ENCODE measurements at regions not wholly inside any gene's neighbourhood (a gene's known extent, or its start where the extent isn't known, plus 50 kb on each side); places are given as distances from the start of the nearest gene placed in this dataset.

- Mint-ChIP-seq H3K36me3 (no peaks in the 10 kb centered on the region), H3K4me1 (ENCODE audit: unreplicated experiment) (peaks cover 10% of the 10 kb centered on the region), H3K27ac (no peak overlapping the region), H3K4me3 (no peak overlapping the region), H3K27me3 (no peaks in the 10 kb centered on the region), H3K9me3 (no peaks in the 10 kb centered on the region)
- TF ChIP-seq CTCF (conservative IDR thresholded peaks at IDR 0.05), result no peak
- no peak for DNase-seq (ENCODE audit: extremely low spot score, unreplicated experiment)
Measured at GRCh38 chr11:26072614-26073153, 259.2 kb upstream of the ANO3 start.

GRCh38 chr11:26073646-26074045 lies 258.3 kb upstream of the ANO3 start:
- Mint-ChIP-seq H3K27ac (no peak overlapping the region), H3K27me3 (no peaks in the 10 kb centered on the region), H3K9me3 (no peaks in the 10 kb centered on the region), H3K4me3 (no peak overlapping the region), H3K4me1 (ENCODE audit: unreplicated experiment) (peaks cover 10% of the 10 kb centered on the region), H3K36me3 (no peaks in the 10 kb centered on the region)
- TF ChIP-seq CTCF (conservative IDR thresholded peaks at IDR 0.05), result no peak
- no peak for DNase-seq (ENCODE audit: extremely low spot score, unreplicated experiment)

- TF ChIP-seq CTCF (conservative IDR thresholded peaks at IDR 0.05), result no peak
- peaks cover 5% of the 10 kb centered on the region for H3K4me1 Mint-ChIP-seq (ENCODE audit: unreplicated experiment)
- H3K9me3 Mint-ChIP-seq, result no peaks in the 10 kb centered on the region
- no peaks in the 10 kb centered on the region for H3K27me3 Mint-ChIP-seq
- no peak overlapping the region for H3K27ac Mint-ChIP-seq
- H3K4me3 Mint-ChIP-seq, result no peak overlapping the region
- DNase-seq (ENCODE audit: extremely low spot score, unreplicated experiment), result no peak
- H3K36me3 Mint-ChIP-seq, result no peaks in the 10 kb centered on the region
Measured at GRCh38 chr11:26076233-26076990, 255.5 kb upstream of the ANO3 start.

GRCh38 chr11:26078231-26078821 lies 253.6 kb upstream of the ANO3 start:
- H3K27me3 Mint-ChIP-seq, result no peaks in the 10 kb centered on the region
- H3K36me3 Mint-ChIP-seq, result no peaks in the 10 kb centered on the region
- TF ChIP-seq CTCF (conservative IDR thresholded peaks at IDR 0.05), result no peak
- H3K4me3 Mint-ChIP-seq, result no peak overlapping the region
- no peaks in the 10 kb centered on the region for H3K4me1 Mint-ChIP-seq (ENCODE audit: unreplicated experiment)
- H3K9me3 Mint-ChIP-seq, result no peaks in the 10 kb centered on the region
- DNase-seq (ENCODE audit: extremely low spot score, unreplicated experiment), result no peak
- H3K27ac Mint-ChIP-seq, result no peak overlapping the region

GRCh38 chr11:26084313-26084712 lies 247.6 kb upstream of the ANO3 start:
- Mint-ChIP-seq H3K9me3 (no peaks in the 10 kb centered on the region), H3K27ac (no peak overlapping the region), H3K4me3 (no peak overlapping the region), H3K27me3 (no peaks in the 10 kb centered on the region), H3K36me3 (no peaks in the 10 kb centered on the region), H3K4me1 (ENCODE audit: unreplicated experiment) (peaks cover 4% of the 10 kb centered on the region)
- no peak for DNase-seq (ENCODE audit: extremely low spot score, unreplicated experiment)
- TF ChIP-seq CTCF (conservative IDR thresholded peaks at IDR 0.05), result no peak

All from type B pancreatic cell (in vitro differentiated cells).